GM21717 (cell line): ENCODE measurements at regions not wholly inside any gene's neighbourhood (a gene's known extent, or its start where the extent isn't known, plus 50 kb on each side); places are given as distances from the start of the nearest gene placed in this dataset.

Experiments used
- ATAC-seq: cut with Tn5 transposase; IDR thresholded peaks from one replicate; pipeline ENCODE4 v1.9.1; 2021; ENCODE audit warnings: mild to moderate bottlenecking, moderate library complexity; ENCODE audit not compliant: unreplicated experiment

GRCh38 chr4:123259676-123260646 is 136.6 kb upstream of the SPRY1 start:
- no peak for ATAC-seq

GRCh38 chr4:123260653-123261052 is 135.9 kb upstream of the SPRY1 start:
- no peak for ATAC-seq

- no peak for ATAC-seq
Measured at GRCh38 chr4:123262080-123262479, 134.5 kb upstream of the SPRY1 start.

GRCh38 chr4:123265443-123265842 is 131.2 kb upstream of the SPRY1 start:
- no peak for ATAC-seq

GRCh38 chr4:123266221-123266620 is 130.4 kb upstream of the SPRY1 start:
- ATAC-seq: no peak

GRCh38 chr4:123278755-123279154 is 117.8 kb upstream of the SPRY1 start:
- ATAC-seq: no peak

- ATAC-seq: no peak
Measured at GRCh38 chr4:123283371-123283895, 113.2 kb upstream of the SPRY1 start.

GRCh38 chr4:123284168-123284567 is 112.4 kb upstream of the SPRY1 start:
- no peak for ATAC-seq

- no peak for ATAC-seq
Measured at GRCh38 chr4:123286903-123287466, 109.6 kb upstream of the SPRY1 start.

GRCh38 chr4:123288309-123289025 is 108.1 kb upstream of the SPRY1 start:
- ATAC-seq: no peak

GRCh38 chr4:123291329-123291728 is 105.3 kb upstream of the SPRY1 start:
- ATAC-seq: no peak

- ATAC-seq: no peak
Measured at GRCh38 chr4:123297836-123298235, 98.8 kb upstream of the SPRY1 start.

- ATAC-seq: no peak
Measured at GRCh38 chr4:123298261-123298660, 98.3 kb upstream of the SPRY1 start.

- no peak for ATAC-seq
Measured at GRCh38 chr4:123298801-123299200, 97.8 kb upstream of the SPRY1 start.

- ATAC-seq: no peak
Measured at GRCh38 chr4:123299212-123299691, 97.3 kb upstream of the SPRY1 start.

GRCh38 chr4:123300222-123301039 is 96.2 kb upstream of the SPRY1 start:
- no peak for ATAC-seq

GRCh38 chr4:123301923-123302322 is 94.7 kb upstream of the SPRY1 start:
- ATAC-seq: no peak

GRCh38 chr4:123304151-123304964 is 92.2 kb upstream of the SPRY1 start:
- ATAC-seq: no peak

GRCh38 chr4:123305736-123306135 is 90.9 kb upstream of the SPRY1 start:
- ATAC-seq: no peak

GRCh38 chr4:123306769-123307168 is 89.8 kb upstream of the SPRY1 start:
- ATAC-seq: no peak
